A549 (cell line): ENCODE measurements at regions not wholly inside any gene's neighbourhood (a gene's known extent, or its start where the extent isn't known, plus 50 kb on each side); places are given as distances from the start of the nearest gene placed in this dataset.

Experiments used
- ATAC-seq, 2 experiments: fragments of 200-7000 bp in 1 of 2; fragments of >200 bp in 1 of 2; cut with Nextera tagmentation in 1 of 2; cut with Tn5 transposase in 1 of 2; 3 replicates each; pipeline versions ENCODE4 v1.8.0 to v1.9.1; 2018 to 2020; ENCODE audit warnings: mild to moderate bottlenecking in 1 of 2, moderate library complexity in 1 of 2
- CTCF ChIA-PET: fragments of 300-600 bp; sonication (Branson Sonifier 250); formaldehyde crosslinking; extraction: SDS; loops from one replicate; lab custom pipeline; 2021; ENCODE audit warnings: antibody characterized with exemption, inconsistent platforms; lab: Yijun Ruan, JAX
- POLR2A ChIA-PET: fragments of 350-600 bp; formaldehyde crosslinking; extraction: SDS; loops from one replicate; lab custom pipeline; 2021; ENCODE audit warnings: antibody characterized with exemption, inconsistent platforms; lab: Yijun Ruan, JAX
- DNase-seq, 2 experiments: peaks; one replicate each; pipeline versions ENCODE4 v3.0.0 to v3.0.0-alpha.2; 2011 to 2016; ENCODE audit warnings: low read depth in 1 of 2, low spot score in 1 of 2
- FAIRE-seq: peaks from 2 replicates; lab custom pipeline; 2011; peaks lifted over from hg19 to GRCh38; lab: Jason Lieb, UNC
- H3K27ac ChIP-seq, 2 experiments: fragments of >200 bp; sonication (Bioruptor Twin); formaldehyde crosslinking; 3 replicates each; pipeline ENCODE4 v1.5.1; 2016 to 2017
- H3K4me1 ChIP-seq: fragments of >200 bp; sonication (Bioruptor Twin); formaldehyde crosslinking; 3 replicates; pipeline ENCODE4 v1.6.1; 2016
- H3K4me2 ChIP-seq: fragments of >200 bp; sonication (Bioruptor Twin); formaldehyde crosslinking; 3 replicates; pipeline ENCODE4 v1.6.1; 2016
- H3K4me3 ChIP-seq: fragments of >200 bp; sonication (Bioruptor Twin); formaldehyde crosslinking; 3 replicates; pipeline ENCODE4 v1.5.1; 2016
- H3K9me3 ChIP-seq: fragments of >200 bp; sonication (Bioruptor Twin); formaldehyde crosslinking; 3 replicates; pipeline ENCODE4 v1.6.1; 2016
- ATOH8 ChIP-seq: fragments of 250-450 bp; sonication (Bioruptor Pico); IDR thresholded peaks from 2 replicates; pipeline ENCODE4 v1.5.0; 2020; ENCODE audit warnings: low read depth, mild to moderate bottlenecking, moderate library complexity
- BCL3 ChIP-seq: fragments of >200 bp; sonication (Bioruptor Twin); formaldehyde crosslinking; IDR thresholded peaks from 3 replicates; pipeline ENCODE4 v1.6.1; 2016
- CBX2 ChIP-seq: fragments of 200-600 bp; sonication (generic); IDR thresholded peaks from 2 replicates; pipeline ENCODE4 v1.6.1; 2016; ENCODE audit warnings: low read depth, mild to moderate bottlenecking, borderline replicate concordance
- CEBPB ChIP-seq, 2 experiments: fragments of >200 bp in 1 of 2; sonication (Bioruptor Twin) in 1 of 2; formaldehyde crosslinking in 1 of 2; IDR thresholded peaks; 2 replicates each; pipeline ENCODE4 v1.6.1; 2012 to 2016
- CHD2 ChIP-seq: fragments of 150-350 bp; IDR thresholded peaks from 2 replicates; pipeline ENCODE4 v1.6.1; 2014; ENCODE audit warnings: low read length; ENCODE audit not compliant: partially characterized antibody
- CHD4 ChIP-seq: fragments of 200-600 bp; sonication (generic); IDR thresholded peaks from 2 replicates; pipeline ENCODE4 v1.6.1; 2016; ENCODE audit warnings: antibody characterized with exemption, mild to moderate bottlenecking, borderline replicate concordance
- EHMT2 ChIP-seq: fragments of 200-600 bp; sonication (generic); IDR thresholded peaks from 2 replicates; pipeline ENCODE4 v1.6.1; 2016; ENCODE audit warnings: antibody characterized with exemption, low read depth, mild to moderate bottlenecking, moderate library complexity
- ELK1 ChIP-seq: fragments of 150-350 bp; IDR thresholded peaks from 2 replicates; pipeline ENCODE4 v1.6.1; 2014; ENCODE audit warnings: low read depth, mild to moderate bottlenecking, low read length
- EP300 ChIP-seq, 2 experiments: fragments of >200 bp; sonication (Bioruptor Twin); formaldehyde crosslinking; IDR thresholded peaks; 2 replicates in 1 of 2; 3 replicates in 1 of 2; pipeline ENCODE4 v1.6.1; 2016 to 2017
- GATA3 ChIP-seq: IDR thresholded peaks from 2 replicates; pipeline ENCODE4 v1.6.1; 2012; ENCODE audit warnings: borderline replicate concordance
- HEYL ChIP-seq: fragments of 250-450 bp; sonication (Bioruptor Pico); IDR thresholded peaks from 2 replicates; pipeline ENCODE4 v1.8.0; 2021; ENCODE audit warnings: mild to moderate bottlenecking, moderate library complexity
- HMGXB4 ChIP-seq: fragments of 250-450 bp; sonication (Bioruptor Pico); IDR thresholded peaks from 2 replicates; pipeline ENCODE4 v1.5.0; 2021; ENCODE audit warnings: mild to moderate bottlenecking, moderate library complexity, borderline replicate concordance
- HOXA7 ChIP-seq: fragments of 250-450 bp; sonication (Bioruptor Pico); IDR thresholded peaks from 2 replicates; pipeline ENCODE4 v1.5.0; 2020; ENCODE audit warnings: mild to moderate bottlenecking, moderate library complexity
- MAZ ChIP-seq: fragments of 150-350 bp; IDR thresholded peaks from 2 replicates; pipeline ENCODE4 v1.6.1; 2014; ENCODE audit warnings: antibody characterized with exemption, low read depth, low read length, borderline replicate concordance
- NFE2L2 ChIP-seq: fragments of 150-350 bp; conservative IDR thresholded peaks from 2 replicates; pipeline ENCODE4 v1.6.1; 2014; ENCODE audit warnings: low read length
- PBX3 ChIP-seq: IDR thresholded peaks from 2 replicates; pipeline ENCODE4 v1.6.1; 2012
- POLR2AphosphoS2 ChIP-seq: conservative IDR thresholded peaks from 2 replicates; pipeline ENCODE4 v1.6.1; 2012; ENCODE audit warnings: low read length, improper control_type of control experiment, inconsistent platforms
- RFX5 ChIP-seq: fragments of 450-650 bp; IDR thresholded peaks from 2 replicates; pipeline ENCODE4 v1.7.1; 2014; ENCODE audit warnings: antibody characterized with exemption, mild to moderate bottlenecking, moderate library complexity
- RNF2 ChIP-seq: fragments of 200-600 bp; sonication (generic); IDR thresholded peaks from 2 replicates; pipeline ENCODE4 v1.6.1; 2016; ENCODE audit warnings: low read depth, mild to moderate bottlenecking, antibody characterized with exemption, moderate library complexity, borderline replicate concordance
- SREBF2 ChIP-seq: fragments of 450-650 bp; IDR thresholded peaks from 2 replicates; pipeline ENCODE4 v1.6.1; 2014; ENCODE audit warnings: mild to moderate bottlenecking, moderate library complexity
- TFCP2L1 ChIP-seq: fragments of 250-450 bp; sonication (Bioruptor Pico); IDR thresholded peaks from 2 replicates; pipeline ENCODE4 v1.5.0; 2021; ENCODE audit warnings: mild to moderate bottlenecking
- TP53 ChIP-seq: fragments of 250-450 bp; sonication (Bioruptor Pico); IDR thresholded peaks from 2 replicates; pipeline ENCODE4 v1.5.0; 2021; ENCODE audit warnings: mild to moderate bottlenecking, moderate library complexity
- USF2 ChIP-seq: fragments of 450-650 bp; IDR thresholded peaks from 2 replicates; pipeline ENCODE4 v1.6.1; 2014; ENCODE audit warnings: antibody characterized with exemption
- ZNF302 ChIP-seq: fragments of 250-450 bp; sonication (Bioruptor Pico); IDR thresholded peaks from 2 replicates; pipeline ENCODE4 v1.9.0; 2021; ENCODE audit warnings: inconsistent platforms, mild to moderate bottlenecking, moderate library complexity
- WGBS: methylation state at CpG from one replicate; pipeline ENCODE4 v1.1.6; 2017; ENCODE audit errors: missing lambda C conversion rate; 5-methylcytosine and 5-hydroxymethylcytosine counted together

GRCh38 chr9:28938981-28939380 is 1365.7 kb upstream of the C9orf72 start:
- 20% methylated on average over 3 of the region's 3 CpGs for WGBS
- H3K9me3 ChIP-seq, result no peaks in the 10 kb centered on the region
- H3K4me2 ChIP-seq, result no peak overlapping the region
- TF ChIP-seq RFX5, result no peak
- no peak overlapping the region for H3K27ac ChIP-seq
- no peak for DNase-seq
- CTCF ChIA-PET, result no interaction called here
- no peak overlapping the region for H3K4me3 ChIP-seq
- POLR2A ChIA-PET, result no interaction called here
- no peak for FAIRE-seq
- H3K4me1 ChIP-seq, result no peaks in the 10 kb centered on the region
- ATAC-seq, result no peak

- Histone ChIP-seq H3K4me1 (no peaks in the 10 kb centered on the region), H3K4me3 (no peak overlapping the region), H3K4me2 (no peak overlapping the region), H3K9me3 (no peaks in the 10 kb centered on the region)
- DNase-seq, result no peak
- ChIA-PET POLR2A (no interaction called here), CTCF (interaction anchor here (2.2 kb wide), 1 partner anchor 12 kb away, joined by 5 read pairs; no protein-coding TSS in a partner anchor)
- FAIRE-seq, result no peak
- WGBS, result 36% methylated on average over 2 of the region's 2 CpGs
- no peak for ATAC-seq
- TF ChIP-seq CBX2 (no peak), MAZ (no peak), CEBPB (IDR thresholded peaks at IDR 0.05) (no peak), EHMT2 (no peak), GATA3 (no peak), ELK1 (no peak), CHD4 (no peak), HOXA7 (CRISPR knock-in tag) (no peak), HEYL (CRISPR knock-in tag) (no peak), EP300 (IDR thresholded peaks at IDR 0.05) (no peak)
- TF ChIP-seq, all 56 proteins: peak for 0
- no peak overlapping the region for H3K27ac ChIP-seq
Measured at GRCh38 chr9:28941856-28942255, 1368.6 kb upstream of the C9orf72 start.

- H3K27ac ChIP-seq, result no peak overlapping the region
- no peaks in the 10 kb centered on the region for H3K4me1 ChIP-seq
- TF ChIP-seq EP300 (IDR thresholded peaks at IDR 0.05) (no peak), PBX3 (no peak), ATOH8 (no peak), TFCP2L1 (no peak), ZNF302 (no peak), CEBPB (IDR thresholded peaks at IDR 0.05) (no peak)
- FAIRE-seq, result no peak
- POLR2A ChIA-PET, result no interaction called here
- no peaks in the 10 kb centered on the region for H3K9me3 ChIP-seq
- H3K4me3 ChIP-seq, result no peak overlapping the region
- no peak for DNase-seq
- ATAC-seq, result no peak
- WGBS, result 85% methylated on average over 2 of the region's 2 CpGs
- CTCF ChIA-PET, result no interaction called here
- H3K4me2 ChIP-seq, result no peak overlapping the region
Measured at GRCh38 chr9:28942941-28943340, 1369.7 kb upstream of the C9orf72 start.

- ATAC-seq (no peak), DNase-seq (no peak), FAIRE-seq (no peak)
- no peak overlapping the region for H3K4me2 ChIP-seq
- CTCF ChIA-PET, result no interaction called here
- H3K4me1 ChIP-seq, result no peaks in the 10 kb centered on the region
- peaks cover 4% of the 10 kb centered on the region; the same call in 1 of the 3 replicates for H3K9me3 ChIP-seq
- H3K27ac ChIP-seq, result no peak overlapping the region
- H3K4me3 ChIP-seq, result no peak overlapping the region
- POLR2A ChIA-PET, result no interaction called here
- TF ChIP-seq TP53 (CRISPR knock-in tag) (no peak), SREBF2 (no peak), NFE2L2 (no peak), POLR2AphosphoS2 (no peak), RNF2 (no peak), USF2 (no peak), BCL3 (no peak), CHD2 (no peak), HMGXB4 (CRISPR knock-in tag) (no peak)
Measured at GRCh38 chr9:28946648-28947047, 1373.4 kb upstream of the C9orf72 start.
